ENCODE measurements at regions not wholly inside any gene's neighbourhood (a gene's known extent, or its start where the extent isn't known, plus 50 kb on each side); places are given as distances from the start of the nearest gene placed in this dataset.

DNA sequence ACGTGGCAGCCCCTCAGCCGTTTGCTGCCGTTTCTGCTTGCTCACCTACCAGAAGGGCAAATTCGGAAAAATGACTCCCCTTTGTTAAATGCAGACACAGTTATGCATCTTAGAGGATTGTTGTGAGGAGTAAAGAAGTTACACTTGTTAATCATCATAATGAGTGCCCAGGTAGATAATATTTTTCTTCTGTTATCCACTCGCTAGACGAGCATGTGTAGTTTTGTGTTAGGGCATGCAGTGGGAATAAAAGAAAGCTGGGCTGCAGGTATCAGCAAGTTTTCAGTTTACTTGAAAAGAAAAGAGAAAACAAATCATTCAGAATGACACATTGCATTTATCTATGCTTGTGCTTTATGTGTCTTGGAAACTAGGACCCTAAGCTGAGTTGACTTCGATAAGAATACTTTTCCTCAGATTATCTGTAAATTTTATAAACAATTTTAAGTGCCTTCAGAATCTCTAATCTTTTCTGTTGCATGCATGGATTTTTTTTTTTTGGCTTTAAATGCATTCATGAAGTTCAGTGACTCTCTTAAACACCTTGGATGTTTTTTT is 365.3 kb downstream of the QKI start:
- ATAC-seq (replicated peaks in 1 of 4) = no peak
- no CpG with 5 or more reads among the region's 7 CpGs for WGBS (ENCODE audit: insufficient coverage)
- no peaks in the 10 kb centered on the region for H3K36me3 ChIP-seq (ENCODE audit: control insufficient read depth in 2 of 2, extremely low read depth in 1 of 2, insufficient read depth in 1 of 2, low read length in 1 of 2)
- Mint-ChIP-seq H3K27ac (no peak overlapping the region), H3K36me3 (no peaks in the 10 kb centered on the region), H3K4me1 (peaks cover 0 to 7% (median 2%) of the 10 kb centered on the region in 3 donors), H3K27me3 (peaks cover 10 to 16% of the 10 kb centered on the region in 2 donors), H3K4me3 (no peak overlapping the region), H3K9me3 (no peaks in the 10 kb centered on the region)
- no peak for DNase-seq
- CTCF ChIA-PET = no interaction called here
- H3K27me3 ChIP-seq (replicated peaks in 1 of 2; ENCODE audit: control insufficient read depth in 2 of 2, extremely low read depth in 1 of 2, insufficient read depth in 2 of 2, low read length in 1 of 2) = peaks cover 0 to 3% of the 10 kb centered on the region in 2 experiments
- POLR2A ChIA-PET = interaction anchor here (0.7 to 0.8 kb wide), 2 partner anchors 12 to 1645 kb away, joined by 3 to 5 read pairs; no protein-coding TSS in a partner anchor
- no peak overlapping the region for H3K4me3 ChIP-seq (ENCODE audit: control insufficient read depth in 1 of 2, extremely low read depth in 1 of 2, low read length in 1 of 2)
- H3K9me3 ChIP-seq = no peaks in the 10 kb centered on the region
- H3K27ac ChIP-seq (ENCODE audit: low read length) = no peak overlapping the region
- H3K4me1 ChIP-seq (ENCODE audit: control insufficient read depth in 1 of 2, extremely low read depth in 1 of 2, insufficient read depth in 2 of 2, low read length in 2 of 2) = peaks cover 0 to 5% of the 10 kb centered on the region in 2 experiments

DNA sequence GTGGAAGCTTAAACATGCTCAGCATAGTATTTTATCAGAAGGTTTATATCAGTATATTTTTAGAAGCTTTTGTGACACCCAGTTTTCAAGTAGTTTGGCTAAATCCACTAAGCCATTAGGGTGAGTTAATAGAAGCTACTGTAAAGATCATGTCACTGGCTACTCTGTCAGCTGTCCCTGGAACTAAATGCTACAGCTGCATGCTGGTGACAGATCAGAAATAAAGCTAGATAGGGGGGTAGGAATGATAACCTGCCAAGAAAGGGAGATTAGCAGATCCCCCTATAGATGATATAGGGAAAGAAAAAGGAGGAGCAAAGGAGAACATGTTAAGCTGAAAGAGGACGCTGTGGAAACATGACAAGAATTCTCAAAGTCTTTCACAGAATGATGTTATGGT is 363.2 kb downstream of the QKI start:
- peaks cover 0 to 3% of the 10 kb centered on the region in 2 experiments for H3K4me1 ChIP-seq (ENCODE audit: control insufficient read depth in 1 of 2, extremely low read depth in 1 of 2, insufficient read depth in 2 of 2, low read length in 2 of 2)
- DNase-seq (no peak), ATAC-seq (replicated peaks in 1 of 4) (no peak)
- no peak overlapping the region for H3K27ac ChIP-seq (ENCODE audit: low read length)
- H3K36me3 ChIP-seq (ENCODE audit: control insufficient read depth in 2 of 2, extremely low read depth in 1 of 2, insufficient read depth in 1 of 2, low read length in 1 of 2) = no peaks in the 10 kb centered on the region
- POLR2A ChIA-PET = no interaction called here
- no peaks in the 10 kb centered on the region for H3K9me3 ChIP-seq
- Mint-ChIP-seq H3K9me3 (no peaks in the 10 kb centered on the region), H3K36me3 (no peaks in the 10 kb centered on the region), H3K4me1 (peaks cover 0 to 3% (median under 1%) of the 10 kb centered on the region in 3 donors), H3K4me3 (no peak overlapping the region), H3K27ac (no peak overlapping the region), H3K27me3 (peaks cover 10 to 14% of the 10 kb centered on the region in 2 donors)
- no peak overlapping the region for H3K4me3 ChIP-seq (ENCODE audit: control insufficient read depth in 1 of 2, extremely low read depth in 1 of 2, low read length in 1 of 2)
- WGBS (ENCODE audit: insufficient coverage) = 57% methylated on average over 1 of the region's 1 CpG
- CTCF ChIA-PET = no interaction called here
- peaks cover 0 to 3% of the 10 kb centered on the region in 2 experiments for H3K27me3 ChIP-seq (replicated peaks in 1 of 2; ENCODE audit: control insufficient read depth in 2 of 2, extremely low read depth in 1 of 2, insufficient read depth in 2 of 2, low read length in 1 of 2)

DNA sequence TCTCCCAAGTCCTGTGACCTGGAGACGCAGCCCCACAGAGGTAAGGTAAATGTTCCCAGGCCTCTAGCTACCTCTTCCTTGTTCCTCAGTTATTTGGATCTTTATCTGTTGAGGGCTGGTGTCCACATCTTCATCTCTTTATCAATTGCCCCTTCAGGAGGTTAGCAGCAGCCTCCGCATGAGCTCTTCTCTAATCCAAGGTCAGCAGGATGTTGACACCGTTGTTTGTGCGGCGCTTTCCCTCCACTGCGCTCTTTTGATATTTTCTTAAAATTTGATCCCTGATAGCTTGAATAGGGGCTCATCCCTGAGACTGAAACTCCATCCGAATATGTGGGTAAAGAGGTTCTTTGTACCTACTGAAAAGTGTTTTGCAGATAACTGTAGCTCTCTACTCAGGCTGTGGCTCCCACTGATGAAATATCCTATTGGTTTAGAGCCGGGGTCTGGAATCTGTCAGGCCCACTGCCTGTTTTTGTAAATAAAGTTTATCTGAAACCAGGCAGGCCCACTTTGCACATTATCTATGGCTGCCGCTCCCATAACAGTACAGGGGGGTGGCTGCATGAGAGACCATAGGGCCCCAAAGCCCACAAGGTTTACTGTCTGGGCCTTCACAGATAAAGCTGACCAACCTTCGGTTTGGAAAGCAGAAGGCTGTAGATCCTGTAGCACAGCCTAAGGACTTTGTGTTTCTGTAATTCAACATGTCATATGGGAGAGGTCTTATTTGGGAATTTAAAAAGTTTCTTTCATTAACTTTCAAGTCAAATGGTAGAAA is 362.6 kb downstream of the QKI start:
- Mint-ChIP-seq H3K4me3 (no peak overlapping the region), H3K27ac (no peak overlapping the region), H3K9me3 (no peaks in the 10 kb centered on the region), H3K4me1 (no peaks in the 10 kb centered on the region), H3K36me3 (no peaks in the 10 kb centered on the region), H3K27me3 (peaks cover 7 to 10% of the 10 kb centered on the region in 2 donors)
- DNase-seq = no peak
- WGBS (ENCODE audit: insufficient coverage) = 69% methylated on average over 2 of the region's 10 CpGs
- Histone ChIP-seq H3K4me3 (ENCODE audit: control insufficient read depth in 1 of 2, extremely low read depth in 1 of 2, low read length in 1 of 2) (no peak overlapping the region), H3K27me3 (replicated peaks in 1 of 2; ENCODE audit: control insufficient read depth in 2 of 2, extremely low read depth in 1 of 2, insufficient read depth in 2 of 2, low read length in 1 of 2) (peaks cover 0 to 3% of the 10 kb centered on the region in 2 experiments), H3K4me1 (ENCODE audit: control insufficient read depth in 1 of 2, extremely low read depth in 1 of 2, insufficient read depth in 2 of 2, low read length in 2 of 2) (no peaks in the 10 kb centered on the region), H3K9me3 (no peaks in the 10 kb centered on the region), H3K27ac (ENCODE audit: low read length) (no peak overlapping the region), H3K36me3 (ENCODE audit: control insufficient read depth in 2 of 2, extremely low read depth in 1 of 2, insufficient read depth in 1 of 2, low read length in 1 of 2) (no peaks in the 10 kb centered on the region)
- CTCF ChIA-PET = interaction anchor here in 1 of 2 donors (0.6 kb wide), 1 partner anchor 1572 kb away, joined by 3 read pairs; no protein-coding TSS in a partner anchor
- POLR2A ChIA-PET = no interaction called here
- no peak for ATAC-seq (replicated peaks in 1 of 4)

DNA sequence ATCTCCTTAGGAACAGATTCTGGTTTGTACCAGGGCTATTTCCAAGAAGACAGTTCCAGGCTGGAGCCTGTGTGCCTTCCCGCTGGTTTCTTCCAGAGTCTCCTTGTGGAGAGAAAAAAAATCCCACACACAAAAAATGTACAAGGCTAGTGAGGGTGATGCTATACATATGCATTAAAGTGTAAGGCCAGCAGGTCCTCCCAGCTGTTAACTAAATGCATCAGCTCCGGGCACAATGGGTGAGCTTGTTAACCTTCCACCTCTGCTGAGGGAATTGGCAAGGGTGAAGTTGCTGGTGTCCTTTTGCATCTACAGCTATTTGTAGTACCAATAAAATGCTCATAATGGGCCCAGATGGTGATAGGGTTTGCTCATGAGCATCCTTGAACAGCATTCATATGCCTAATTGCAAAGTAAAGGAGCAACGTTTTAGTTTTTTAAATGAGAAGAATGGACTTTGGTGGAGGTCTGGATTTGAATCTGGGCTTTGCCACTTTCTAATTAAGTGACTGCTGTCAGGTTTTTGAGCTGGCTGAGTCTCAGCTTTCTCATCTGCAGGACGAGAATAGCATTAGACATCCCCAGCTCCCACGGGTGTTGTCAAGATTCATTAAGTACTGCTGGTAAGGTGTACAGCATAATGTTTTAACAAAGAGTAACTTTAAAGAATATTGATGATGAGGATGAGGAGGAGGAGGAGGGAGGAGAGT is 361.8 kb downstream of the QKI start:
- H3K4me3 ChIP-seq (ENCODE audit: control insufficient read depth in 1 of 2, extremely low read depth in 1 of 2, low read length in 1 of 2) = no peak overlapping the region
- Mint-ChIP-seq H3K27ac (no peak overlapping the region), H3K4me1 (no peaks in the 10 kb centered on the region), H3K36me3 (no peaks in the 10 kb centered on the region), H3K4me3 (no peak overlapping the region), H3K27me3 (peaks cover 7 to 10% of the 10 kb centered on the region in 2 donors), H3K9me3 (no peaks in the 10 kb centered on the region)
- H3K27me3 ChIP-seq (replicated peaks in 1 of 2; ENCODE audit: control insufficient read depth in 2 of 2, extremely low read depth in 1 of 2, insufficient read depth in 2 of 2, low read length in 1 of 2) = peaks cover 0 to 3% of the 10 kb centered on the region in 2 experiments
- DNase-seq = no peak
- ATAC-seq (replicated peaks in 1 of 4) = no peak
- 83% methylated on average over 2 of the region's 5 CpGs for WGBS (ENCODE audit: insufficient coverage)
- H3K36me3 ChIP-seq (ENCODE audit: control insufficient read depth in 2 of 2, extremely low read depth in 1 of 2, insufficient read depth in 1 of 2, low read length in 1 of 2) = no peaks in the 10 kb centered on the region
- H3K27ac ChIP-seq (ENCODE audit: low read length) = no peak overlapping the region
- ChIA-PET POLR2A (no interaction called here), CTCF (interaction anchor here in 1 of 2 donors (0.6 kb wide), 1 partner anchor 1571 kb away, joined by 3 read pairs; no protein-coding TSS in a partner anchor)
- no peaks in the 10 kb centered on the region for H3K9me3 ChIP-seq
- H3K4me1 ChIP-seq (ENCODE audit: control insufficient read depth in 1 of 2, extremely low read depth in 1 of 2, insufficient read depth in 2 of 2, low read length in 2 of 2) = no peaks in the 10 kb centered on the region

DNA sequence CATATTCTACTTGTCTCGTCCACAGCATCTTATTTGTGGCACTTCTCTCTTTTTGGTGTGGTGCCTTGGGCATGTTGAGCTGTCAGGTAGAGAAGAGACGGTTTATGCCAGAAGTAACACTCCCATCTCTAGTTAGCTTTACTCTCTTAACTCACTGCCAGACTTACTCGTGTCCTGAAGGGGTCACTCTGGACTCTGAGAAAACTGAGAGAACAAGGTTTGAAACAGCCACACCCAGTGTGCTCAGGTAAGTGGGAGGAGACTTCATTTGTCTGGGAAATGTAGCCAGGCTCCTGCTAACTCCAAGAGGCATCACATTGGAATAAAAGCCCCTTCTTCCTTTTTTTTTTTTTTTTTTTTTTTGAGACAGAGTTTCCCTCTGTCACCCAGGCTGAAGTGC is 360.8 kb downstream of the QKI start:
- Mint-ChIP-seq H3K36me3 (no peaks in the 10 kb centered on the region), H3K9me3 (no peaks in the 10 kb centered on the region), H3K27ac (no peak overlapping the region), H3K4me1 (no peaks in the 10 kb centered on the region), H3K27me3 (peaks cover 7 to 10% of the 10 kb centered on the region in 2 donors), H3K4me3 (no peak overlapping the region)
- CTCF ChIA-PET = no interaction called here
- no peak overlapping the region for H3K27ac ChIP-seq (ENCODE audit: low read length)
- DNase-seq = no peak
- H3K4me1 ChIP-seq (ENCODE audit: control insufficient read depth in 1 of 2, extremely low read depth in 1 of 2, insufficient read depth in 2 of 2, low read length in 2 of 2) = no peaks in the 10 kb centered on the region
- no CpG with 5 or more reads among the region's 3 CpGs for WGBS (ENCODE audit: insufficient coverage)
- ATAC-seq (replicated peaks in 1 of 4) = no peak
- H3K9me3 ChIP-seq = no peaks in the 10 kb centered on the region
- no peaks in the 10 kb centered on the region for H3K36me3 ChIP-seq (ENCODE audit: control insufficient read depth in 2 of 2, extremely low read depth in 1 of 2, insufficient read depth in 1 of 2, low read length in 1 of 2)
- no peak overlapping the region for H3K4me3 ChIP-seq (ENCODE audit: control insufficient read depth in 1 of 2, extremely low read depth in 1 of 2, low read length in 1 of 2)
- POLR2A ChIA-PET = no interaction called here
- H3K27me3 ChIP-seq (replicated peaks in 1 of 2; ENCODE audit: control insufficient read depth in 2 of 2, extremely low read depth in 1 of 2, insufficient read depth in 2 of 2, low read length in 1 of 2) = no peaks in the 10 kb centered on the region

DNA sequence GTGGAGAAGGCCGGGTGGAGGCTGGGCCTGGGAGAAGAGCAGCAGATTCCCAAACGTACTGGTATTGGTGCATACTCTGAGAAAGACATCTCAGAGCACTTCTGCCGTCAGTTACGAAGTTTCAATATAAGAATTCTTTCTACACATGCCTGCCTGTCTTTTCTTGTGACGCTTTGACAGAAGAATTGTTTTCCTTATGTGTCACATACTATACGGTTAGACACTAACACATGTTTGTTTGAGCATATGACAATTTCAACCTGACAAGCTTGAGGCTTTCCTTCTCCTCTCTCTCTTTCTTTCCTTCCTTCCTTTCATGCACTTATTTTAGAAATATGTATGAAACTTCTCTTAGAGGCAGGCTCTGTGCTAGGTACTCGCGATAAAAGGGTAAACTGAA is 360.0 kb downstream of the QKI start:
- H3K4me1 Mint-ChIP-seq = no peaks in the 10 kb centered on the region
- no peak overlapping the region for H3K4me3 Mint-ChIP-seq
- H3K9me3 Mint-ChIP-seq = no peaks in the 10 kb centered on the region
- ATAC-seq (replicated peaks in 1 of 4) (no peak), DNase-seq (no peak)
- Histone ChIP-seq H3K4me1 (ENCODE audit: control insufficient read depth in 1 of 2, extremely low read depth in 1 of 2, insufficient read depth in 2 of 2, low read length in 2 of 2) (no peaks in the 10 kb centered on the region), H3K27me3 (replicated peaks in 1 of 2; ENCODE audit: control insufficient read depth in 2 of 2, extremely low read depth in 1 of 2, insufficient read depth in 2 of 2, low read length in 1 of 2) (no peaks in the 10 kb centered on the region), H3K9me3 (no peaks in the 10 kb centered on the region), H3K27ac (ENCODE audit: low read length) (no peak overlapping the region), H3K4me3 (ENCODE audit: control insufficient read depth in 1 of 2, extremely low read depth in 1 of 2, low read length in 1 of 2) (no peak overlapping the region), H3K36me3 (ENCODE audit: control insufficient read depth in 2 of 2, extremely low read depth in 1 of 2, insufficient read depth in 1 of 2, low read length in 1 of 2) (no peaks in the 10 kb centered on the region)
- no peak overlapping the region for H3K27ac Mint-ChIP-seq
- CTCF ChIA-PET = no interaction called here
- peaks cover 7 to 9% of the 10 kb centered on the region in 2 donors for H3K27me3 Mint-ChIP-seq
- POLR2A ChIA-PET = no interaction called here
- WGBS (ENCODE audit: insufficient coverage) = 79% methylated on average over 4 of the region's 8 CpGs
- no peaks in the 10 kb centered on the region for H3K36me3 Mint-ChIP-seq

All from T-cell (primary cell).